ENCODE measurements at regions not wholly inside any gene's neighbourhood (a gene's known extent, or its start where the extent isn't known, plus 50 kb on each side); places are given as distances from the start of the nearest gene placed in this dataset.
"Not testable (repeated sequence)": the region's sequence is repeated elsewhere in the genome, so short reads cannot be mapped to it uniquely, and the experiment has no call there.

DNA sequence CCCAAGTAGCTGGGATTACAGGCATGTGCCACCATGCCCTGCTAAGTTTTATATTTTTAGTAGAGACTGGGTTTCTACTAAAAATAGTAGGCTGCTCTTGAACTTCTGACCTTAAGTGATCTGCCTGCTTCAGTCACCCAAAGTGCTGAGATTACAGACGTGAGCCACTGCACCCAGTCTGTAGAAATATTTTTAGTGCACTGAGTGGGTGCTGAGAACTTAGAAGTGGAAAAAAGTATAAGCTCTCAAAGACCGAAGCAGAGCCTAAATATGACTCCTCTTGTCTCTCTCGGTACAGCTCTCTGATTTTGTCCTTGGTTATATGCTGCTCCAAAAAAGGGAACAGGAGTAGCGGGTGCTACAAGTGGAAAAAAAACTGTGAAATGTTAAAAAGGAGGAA lies 353.8 kb upstream of the IZUMO3 start:
- no peak for TF ChIP-seq ZFX (IDR thresholded peaks at IDR 0.05)
- no peak for TF ChIP-seq CTCF (conservative IDR thresholded peaks at IDR 0.05)

GRCh38 chr9:24897826-24898225 lies 352.1 kb upstream of the IZUMO3 start:
- no peak for TF ChIP-seq ZFX (IDR thresholded peaks at IDR 0.05)
- no peak for TF ChIP-seq CTCF (conservative IDR thresholded peaks at IDR 0.05)
- H3K27ac ChIP-seq: no peak overlapping the region

More for the DNA sequence above, 353.8 kb upstream of the IZUMO3 start:
- H3K27ac ChIP-seq: no peak overlapping the region

DNA sequence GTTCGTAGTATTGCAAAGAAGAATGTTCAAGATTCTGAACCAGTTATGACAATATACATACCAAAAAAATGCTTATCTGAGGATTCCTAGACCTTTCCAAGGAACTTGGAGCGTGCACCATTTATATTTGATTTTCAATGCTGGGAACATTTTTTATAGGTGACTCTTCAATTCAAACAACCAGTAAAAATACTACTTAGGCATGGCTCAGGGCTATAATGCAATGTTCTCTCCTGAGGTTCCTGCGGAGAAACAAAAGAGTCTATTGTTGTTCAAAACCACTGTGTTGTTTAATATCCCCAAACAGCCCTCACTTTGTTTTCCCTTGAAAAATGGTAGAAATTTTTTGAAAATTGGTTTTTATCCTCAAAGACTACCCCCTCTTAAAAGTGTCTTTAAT lies 335.7 kb upstream of the IZUMO3 start:
- no peak overlapping the region for H3K27ac ChIP-seq

DNA sequence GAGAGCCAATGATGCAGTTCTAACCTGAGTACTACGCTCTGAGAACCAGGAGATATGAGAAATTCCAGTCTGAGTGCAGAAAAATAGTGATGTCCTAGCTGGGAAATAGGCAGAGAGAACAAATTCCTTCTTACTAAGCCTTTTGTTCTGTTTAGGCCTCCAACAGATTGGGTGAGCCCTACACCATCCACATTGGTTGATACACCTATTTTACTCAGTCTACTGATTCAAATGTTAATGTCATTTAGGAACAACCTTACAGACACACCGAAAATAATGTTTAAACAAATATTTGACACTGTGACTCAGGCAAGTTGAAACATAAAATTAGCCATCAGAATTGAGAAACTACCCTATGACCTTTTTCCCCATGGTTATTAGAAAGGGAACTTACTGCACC lies 333.9 kb upstream of the IZUMO3 start:
- TF ChIP-seq CTCF (conservative IDR thresholded peaks at IDR 0.05): no peak
- no peak for TF ChIP-seq ZFX (IDR thresholded peaks at IDR 0.05)

More for the DNA sequence above, 335.7 kb upstream of the IZUMO3 start:
- TF ChIP-seq ZFX (IDR thresholded peaks at IDR 0.05) (no peak), CTCF (conservative IDR thresholded peaks at IDR 0.05) (no peak)

GRCh38 chr9:24856601-24857000 lies 310.9 kb upstream of the IZUMO3 start:
- H3K27ac ChIP-seq: not testable (repeated sequence)

More for the DNA sequence above, 333.9 kb upstream of the IZUMO3 start:
- no peak overlapping the region for H3K27ac ChIP-seq

GRCh38 chr9:24846248-24846912 lies 300.7 kb upstream of the IZUMO3 start:
- TF ChIP-seq CTCF (conservative IDR thresholded peaks at IDR 0.05): no peak
- TF ChIP-seq ZFX (IDR thresholded peaks at IDR 0.05): no peak
- no peak overlapping the region for H3K27ac ChIP-seq

DNA sequence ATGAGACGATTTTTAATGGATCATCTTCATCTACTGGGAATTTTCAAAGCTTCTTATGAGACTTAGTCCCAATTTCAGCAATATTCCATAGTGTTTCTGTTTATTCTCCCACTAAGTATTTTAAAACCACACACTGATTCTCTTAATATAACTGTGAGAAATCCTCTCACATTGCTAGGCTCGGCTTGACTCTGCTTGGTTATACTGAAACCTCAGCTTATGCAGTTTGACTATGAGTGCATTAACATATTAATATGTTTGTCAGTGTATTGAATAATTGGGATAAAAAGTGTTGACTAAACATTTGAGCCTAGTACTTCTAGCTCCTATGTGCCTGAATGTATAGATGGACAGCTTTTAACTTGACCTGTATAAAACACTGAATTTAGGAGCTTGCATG lies 298.5 kb upstream of the IZUMO3 start:
- H3K27ac ChIP-seq: no peak overlapping the region
- TF ChIP-seq ZFX (IDR thresholded peaks at IDR 0.05): no peak
- no peak for TF ChIP-seq CTCF (conservative IDR thresholded peaks at IDR 0.05)

DNA sequence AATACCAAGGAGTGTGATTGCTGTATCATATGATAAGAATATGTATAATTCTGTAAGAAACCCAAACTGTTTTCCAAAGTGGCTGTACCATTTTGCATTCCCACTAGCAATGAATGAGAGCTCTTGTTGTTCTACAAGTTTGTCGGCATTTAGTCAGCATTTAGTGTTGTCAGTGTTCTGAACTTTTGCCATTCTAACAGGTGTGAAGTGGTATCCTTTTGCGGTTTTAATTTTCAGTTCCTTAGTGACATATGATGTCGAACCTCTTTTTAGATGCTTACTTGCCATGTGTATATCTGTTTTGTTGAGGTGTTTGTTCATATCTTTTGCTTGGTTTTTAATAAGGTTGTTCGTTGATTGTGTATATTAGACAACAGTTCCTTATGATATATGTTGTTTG lies 296.3 kb upstream of the IZUMO3 start:
- H3K27ac ChIP-seq: no peak overlapping the region
- TF ChIP-seq CTCF (conservative IDR thresholded peaks at IDR 0.05): no peak
- TF ChIP-seq ZFX (IDR thresholded peaks at IDR 0.05): no peak

Data from C4-2B (cell line).